Ovary (tissue), 7 donors: ENCODE measurements at regions not wholly inside any gene's neighbourhood (a gene's known extent, or its start where the extent isn't known, plus 50 kb on each side); places are given as distances from the start of the nearest gene placed in this dataset.

ENCODE experiments used
- DNase-seq, 5 donors: peaks; one replicate each; pipeline ENCODE4 v3.0.0-alpha.2; 2019 to 2020
- H3K27ac ChIP-seq, 2 donors: fragments of 200-600 bp; one replicate each; pipeline versions ENCODE4 v1.5.1 to v1.8.0; 2019 to 2022
- H3K27me3 ChIP-seq: fragments of 200-600 bp; one replicate; pipeline ENCODE4 v1.8.0; 2022
- H3K36me3 ChIP-seq: fragments of 200-600 bp; sonication (generic); one replicate; pipeline ENCODE4 v1.5.1; 2019
- H3K4me1 ChIP-seq: one replicate; pipeline ENCODE4 v1.8.1; 2013; ENCODE audit warnings: mild to moderate bottlenecking, moderate library complexity; ENCODE audit not compliant: insufficient read depth
- H3K4me3 ChIP-seq: fragments of 200-600 bp; sonication (generic); one replicate; pipeline ENCODE4 v1.5.1; 2017
- H3K9me3 ChIP-seq, 2 donors: fragments of 200-600 bp in 1 of 2; sonication (generic) in 1 of 2; one replicate each; pipeline versions ENCODE4 v1.5.1 to v1.8.1; 2013 to 2019; ENCODE audit warnings: mild to moderate bottlenecking in 1 of 2, moderate library complexity in 1 of 2
- EP300 ChIP-seq: sonication (generic); formaldehyde crosslinking; IDR thresholded peaks from one replicate; pipeline ENCODE4 v1.6.1; 2017; ENCODE audit warnings: antibody characterized with exemption
- POLR2A ChIP-seq: fragments of 450-650 bp; IDR thresholded peaks from one replicate; pipeline ENCODE4 v1.6.1; 2017; ENCODE audit warnings: antibody characterized with exemption, mild to moderate bottlenecking, moderate library complexity
- WGBS, 3 donors: extraction: QIAGEN DNeasy Blood & Tissue Kit in 1 of 3; methylation state at CpG; one replicate each; pipeline versions ENCODE4 v1.1.5 to v1.1.7; 2013 to 2017; 5-methylcytosine and 5-hydroxymethylcytosine counted together
- intact Hi-C, 4 donors: fragments of 100-400 bp; cut with DNase I; formaldehyde crosslinking; loops; one replicate each; pipeline versions ENCODE4 v1.11.0 to v1.15.1; 2022 to 2023
- TF ChIP-seq, protein P1 (sequence below), 3 donors: fragments of 450-650 bp in 2 of 3; fragments of 200-600 bp in 1 of 3; IDR thresholded peaks; one replicate each; pipeline versions ENCODE4 v1.5.1 to v1.8.0; 2016 to 2022; ENCODE audit warnings: antibody characterized with exemption in 3 of 3, mild to moderate bottlenecking in 1 of 3
- donor health status: DM: no; HTN: no; CAD: no; lungs with moderate emphysema.
- donor health status: DM: no; HTN: no; CAD: no.
- donor health status: Bipolar disorder and iron deficiency.
- donor health status: DM: no; HTN: no; CAD: no.
- donor health status: DM: yes; HTN: yes; CAD: no.

DNA sequence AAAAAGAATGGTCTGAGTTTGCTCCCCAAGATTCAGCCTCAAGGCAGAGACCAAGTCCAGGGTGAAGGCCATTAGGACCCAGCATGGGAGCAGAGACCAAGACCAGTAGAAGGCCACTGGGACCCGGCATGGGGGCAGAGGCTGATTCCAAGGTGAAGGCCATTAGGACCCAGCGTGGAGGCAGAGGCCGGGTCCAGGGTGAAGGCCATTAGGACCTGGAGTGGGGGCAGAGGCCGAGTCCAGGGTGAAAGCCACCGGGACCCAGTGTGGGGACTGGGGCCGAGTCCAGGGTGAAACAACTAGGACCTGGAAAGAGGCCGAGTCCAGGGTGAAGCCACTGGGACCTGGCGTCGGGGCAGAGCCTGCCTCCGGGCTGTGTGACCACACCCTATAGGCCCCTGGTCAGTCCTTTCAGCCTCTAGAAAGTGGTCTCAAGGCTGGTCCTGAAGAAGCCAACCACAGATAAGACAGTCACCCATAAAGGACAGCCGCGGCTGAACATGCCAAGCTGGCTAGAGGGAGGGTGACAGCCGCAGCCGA, 113.8 kb upstream of the SALL3 start:
- no peak for DNase-seq
- TF ChIP-seq POLR2A (no peak), EP300 (no peak)
- TF ChIP-seq, protein P1, sequence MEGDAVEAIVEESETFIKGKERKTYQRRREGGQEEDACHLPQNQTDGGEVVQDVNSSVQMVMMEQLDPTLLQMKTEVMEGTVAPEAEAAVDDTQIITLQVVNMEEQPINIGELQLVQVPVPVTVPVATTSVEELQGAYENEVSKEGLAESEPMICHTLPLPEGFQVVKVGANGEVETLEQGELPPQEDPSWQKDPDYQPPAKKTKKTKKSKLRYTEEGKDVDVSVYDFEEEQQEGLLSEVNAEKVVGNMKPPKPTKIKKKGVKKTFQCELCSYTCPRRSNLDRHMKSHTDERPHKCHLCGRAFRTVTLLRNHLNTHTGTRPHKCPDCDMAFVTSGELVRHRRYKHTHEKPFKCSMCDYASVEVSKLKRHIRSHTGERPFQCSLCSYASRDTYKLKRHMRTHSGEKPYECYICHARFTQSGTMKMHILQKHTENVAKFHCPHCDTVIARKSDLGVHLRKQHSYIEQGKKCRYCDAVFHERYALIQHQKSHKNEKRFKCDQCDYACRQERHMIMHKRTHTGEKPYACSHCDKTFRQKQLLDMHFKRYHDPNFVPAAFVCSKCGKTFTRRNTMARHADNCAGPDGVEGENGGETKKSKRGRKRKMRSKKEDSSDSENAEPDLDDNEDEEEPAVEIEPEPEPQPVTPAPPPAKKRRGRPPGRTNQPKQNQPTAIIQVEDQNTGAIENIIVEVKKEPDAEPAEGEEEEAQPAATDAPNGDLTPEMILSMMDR (IDR thresholded peaks at IDR 0.05): no peak
- 89 to 92% (median 91%) methylated on average over 14 of the region's 14 CpGs for WGBS, 3 donors
- Histone ChIP-seq H3K9me3 (no peaks in the 10 kb centered on the region), H3K4me1 (no peaks in the 10 kb centered on the region), H3K4me3 (no peak overlapping the region), H3K27me3 (no peaks in the 10 kb centered on the region), H3K27ac (no peak overlapping the region), H3K36me3 (no peaks in the 10 kb centered on the region)
- intact Hi-C loops: no loop called here

DNA sequence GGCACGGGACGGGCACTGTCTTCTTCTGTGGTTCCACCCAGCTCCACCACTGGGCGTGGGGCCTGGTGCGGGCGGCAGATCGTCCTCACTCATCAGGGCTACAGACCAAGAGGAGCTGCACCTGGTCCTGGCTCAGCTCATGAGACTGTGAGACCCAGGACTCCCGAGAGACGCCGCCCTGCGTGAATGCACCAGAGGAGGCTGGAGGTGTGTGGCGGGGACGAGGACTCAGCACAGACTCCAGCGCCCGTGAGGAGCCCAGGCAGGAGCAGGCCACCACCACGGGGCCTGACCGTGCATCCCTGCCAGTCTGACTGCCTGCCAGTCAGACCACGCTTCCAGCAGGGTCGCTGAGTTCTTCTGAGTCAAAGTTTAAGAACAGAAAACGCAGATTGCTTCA, 112.5 kb upstream of the SALL3 start:
- no peak overlapping the region for H3K4me3 ChIP-seq
- H3K9me3 ChIP-seq: no peaks in the 10 kb centered on the region
- TF ChIP-seq EP300: no peak
- TF ChIP-seq POLR2A: no peak
- TF ChIP-seq, protein P1 (IDR thresholded peaks at IDR 0.05): no peak
- no peaks in the 10 kb centered on the region for H3K27me3 ChIP-seq
- intact Hi-C loops: no loop called here
- no peaks in the 10 kb centered on the region for H3K4me1 ChIP-seq
- 89 to 95% (median 93%) methylated on average over 17 to 19 of the region's 19 CpGs for WGBS, 3 donors
- no peaks in the 10 kb centered on the region for H3K36me3 ChIP-seq
- no peak for DNase-seq
- H3K27ac ChIP-seq: no peak overlapping the region

- 17 to 20% (median 20%) methylated on average over 17 of the region's 17 CpGs for WGBS, 3 donors
Measured at GRCh38 chr18:78868330-78869316, 111.0 kb upstream of the SALL3 start.

GRCh38 chr18:78871618-78872017, 108.0 kb upstream of the SALL3 start:
- no peaks in the 10 kb centered on the region for H3K9me3 ChIP-seq
- intact Hi-C loops: no loop called here
- H3K27ac ChIP-seq: no peak overlapping the region
- H3K27me3 ChIP-seq: no peaks in the 10 kb centered on the region
- no peak for DNase-seq
- no peak overlapping the region for H3K4me3 ChIP-seq
- H3K4me1 ChIP-seq: no peaks in the 10 kb centered on the region
- H3K36me3 ChIP-seq: no peaks in the 10 kb centered on the region
- TF ChIP-seq POLR2A (no peak), EP300 (no peak)
- TF ChIP-seq, protein P1 (IDR thresholded peaks at IDR 0.05): no peak
- WGBS, 3 donors: 34 to 40% (median 37%) methylated on average over 3 of the region's 3 CpGs

More at GRCh38 chr18:78868330-78869316, 111.0 kb upstream of the SALL3 start:
- Histone ChIP-seq H3K27ac (no peak overlapping the region), H3K27me3 (no peaks in the 10 kb centered on the region), H3K9me3 (no peaks in the 10 kb centered on the region), H3K4me1 (no peaks in the 10 kb centered on the region), H3K4me3 (no peak overlapping the region), H3K36me3 (no peaks in the 10 kb centered on the region)
- intact Hi-C loops: no loop called here
- TF ChIP-seq EP300 (no peak), POLR2A (no peak)
- TF ChIP-seq, protein P1 (IDR thresholded peaks at IDR 0.05): no peak
- no peak for DNase-seq
